H1 (cell line): ENCODE measurements at regions not wholly inside any gene's neighbourhood (a gene's known extent, or its start where the extent isn't known, plus 50 kb on each side); places are given as distances from the start of the nearest gene placed in this dataset.

Experiments used
- CTCF ChIA-PET: fragments of 300-600 bp; sonication (Branson Sonifier 250); formaldehyde crosslinking; loops from one replicate; lab custom pipeline; 2021; ENCODE audit not compliant: partially characterized antibody; lab: Charles Lee
- POLR2A ChIA-PET: fragments of 300-600 bp; sonication (Branson Sonifier 250); formaldehyde crosslinking; loops from one replicate; lab custom pipeline; 2021; ENCODE audit warnings: inconsistent platforms; ENCODE audit not compliant: partially characterized antibody; lab: Charles Lee
- DNase-seq, 2 experiments: peaks; one replicate each; pipeline versions ENCODE4 v3.0.0 to v3.0.0-alpha.2; 2010 to 2022; ENCODE audit warnings: low spot score in 2 of 2, low read depth in 1 of 2, mixed read lengths in 1 of 2
- FAIRE-seq: peaks from 2 replicates; lab custom pipeline; 2011; peaks lifted over from hg19 to GRCh38; lab: Jason Lieb, UNC
- H2AFZ ChIP-seq: 2 replicates; pipeline ENCODE4 v1.8.1; 2012; ENCODE audit warnings: low read length, inconsistent platforms
- H2AK5ac ChIP-seq: 2 replicates; pipeline ENCODE4 v1.6.1; 2013; ENCODE audit warnings: low read depth, low read length
- H2BK120ac ChIP-seq: replicated peaks from 2 replicates; pipeline ENCODE3; 2013; ENCODE audit warnings: low read depth, low read length, inconsistent platforms
- H2BK12ac ChIP-seq: 2 replicates; pipeline ENCODE4 v1.6.1; 2013; ENCODE audit warnings: low read depth, low read length
- H2BK15ac ChIP-seq: 2 replicates; pipeline ENCODE4 v1.6.1; 2013; ENCODE audit warnings: low read length
- H2BK20ac ChIP-seq: 2 replicates; pipeline ENCODE4 v1.6.1; 2013; ENCODE audit warnings: low read length
- H2BK5ac ChIP-seq: 2 replicates; pipeline ENCODE4 v1.6.1; 2013; ENCODE audit warnings: low read depth, low read length
- H3K14ac ChIP-seq: 2 replicates; pipeline ENCODE4 v1.6.1; 2013; ENCODE audit warnings: inconsistent platforms; ENCODE audit not compliant: insufficient read length
- H3K18ac ChIP-seq: 2 replicates; pipeline ENCODE4 v1.6.1; 2013; ENCODE audit warnings: low read length; ENCODE audit errors: extremely low read depth
- H3K23ac ChIP-seq: 2 replicates; pipeline ENCODE4 v1.6.1; 2013; ENCODE audit warnings: inconsistent platforms; ENCODE audit not compliant: insufficient read length
- H3K23me2 ChIP-seq: 2 replicates; pipeline ENCODE4 v1.6.1; 2013; ENCODE audit warnings: low read depth, low read length
- H3K27ac ChIP-seq: 2 replicates; pipeline ENCODE4 v1.6.1; 2011; ENCODE audit warnings: low read depth, low read length, inconsistent platforms
- H3K27me3 ChIP-seq, 4 experiments: replicated peaks in 1 of 4; 1 replicate in 1 of 4; 2 replicates in 3 of 4; pipeline versions ENCODE4 v1.6.1 to v1.8.1; 2011 to 2013; ENCODE audit warnings: low read length in 3 of 4, mild to moderate bottlenecking in 3 of 4, inconsistent platforms in 2 of 4, mixed read lengths in 2 of 4, moderate library complexity in 1 of 4; ENCODE audit not compliant: control insufficient read depth in 3 of 4, insufficient read depth in 3 of 4; ENCODE audit errors: extremely low read depth in 1 of 4
- H3K36me3 ChIP-seq, 4 experiments: 2 replicates each; pipeline versions ENCODE4 v1.6.1 to v1.8.1; 2011 to 2013; ENCODE audit warnings: mild to moderate bottlenecking in 4 of 4, low read length in 3 of 4, moderate library complexity in 2 of 4, control low read depth in 1 of 4, inconsistent platforms in 1 of 4; ENCODE audit not compliant: insufficient read depth in 4 of 4, control insufficient read depth in 2 of 4
- H3K4ac ChIP-seq: replicated peaks from 2 replicates; pipeline ENCODE3; 2013; ENCODE audit warnings: low read length, low read depth, mixed read lengths, inconsistent platforms; ENCODE audit not compliant: insufficient read length
- H3K4me1 ChIP-seq, 4 experiments: replicated peaks in 1 of 4; 1 replicate in 1 of 4; 2 replicates in 3 of 4; pipeline versions ENCODE4 v1.6.1 to v1.8.1; 2011 to 2013; ENCODE audit warnings: low read length in 3 of 4, inconsistent platforms in 2 of 4, mixed read lengths in 1 of 4; ENCODE audit not compliant: insufficient read depth in 4 of 4, control insufficient read depth in 3 of 4
- H3K4me2 ChIP-seq, 2 experiments: 2 replicates each; pipeline versions ENCODE4 v1.6.1 to v1.8.1; 2011 to 2013; ENCODE audit warnings: low read depth in 2 of 2, low read length in 2 of 2, control low read depth in 1 of 2, inconsistent platforms in 1 of 2, mild to moderate bottlenecking in 1 of 2; ENCODE audit not compliant: insufficient read depth in 1 of 2
- H3K4me3 ChIP-seq, 4 experiments: fragments of 200-600, 300-600 bp in 1 of 4; sonication (generic), shearing (Covaris generic), sonication (Bioruptor Twin) in 1 of 4; 2 replicates each; pipeline versions ENCODE4 v1.5.1 to v1.8.1; 2011 to 2016; ENCODE audit warnings: low read length in 4 of 4, low read depth in 3 of 4, control low read depth in 2 of 4, inconsistent platforms in 2 of 4, mild to moderate bottlenecking in 2 of 4, mixed read lengths in 1 of 4, moderate library complexity in 1 of 4; ENCODE audit not compliant: insufficient read depth in 2 of 4; ENCODE audit errors: extremely low read depth in 1 of 4
- H3K56ac ChIP-seq: replicated peaks from 2 replicates; pipeline ENCODE3; 2013; ENCODE audit warnings: low read depth, mild to moderate bottlenecking, mixed read lengths, low read length, inconsistent platforms; ENCODE audit not compliant: insufficient read length
- H3K79me1 ChIP-seq: 2 replicates; pipeline ENCODE4 v1.6.1; 2013; ENCODE audit warnings: low read depth, low read length, control low read depth
- H3K79me2 ChIP-seq, 2 experiments: 2 replicates each; pipeline versions ENCODE4 v1.6.1 to v1.8.1; 2012 to 2013; ENCODE audit warnings: low read length in 2 of 2, mild to moderate bottlenecking in 2 of 2, inconsistent platforms in 1 of 2; ENCODE audit not compliant: insufficient read depth in 2 of 2, control insufficient read depth in 1 of 2
- H3K9ac ChIP-seq, 4 experiments: replicated peaks in 1 of 4; 1 replicate in 1 of 4; 2 replicates in 3 of 4; pipeline versions ENCODE4 v1.6.1 to v1.8.1; 2011 to 2013; ENCODE audit warnings: low read depth in 3 of 4, low read length in 3 of 4, control low read depth in 2 of 4, mild to moderate bottlenecking in 2 of 4, moderate library complexity in 2 of 4, inconsistent platforms in 1 of 4; ENCODE audit errors: extremely low read depth in 1 of 4
- H3K9me3 ChIP-seq, 2 experiments: 2 replicates each; pipeline versions ENCODE4 v1.6.1 to v1.8.1; 2012 to 2013; ENCODE audit warnings: mild to moderate bottlenecking in 2 of 2, moderate library complexity in 2 of 2, control low read depth in 1 of 2, inconsistent platforms in 1 of 2, low read depth in 1 of 2, low read length in 1 of 2, mixed read lengths in 1 of 2; ENCODE audit not compliant: insufficient read depth in 2 of 2
- H4K20me1 ChIP-seq, 2 experiments: replicated peaks in 1 of 2; 2 replicates each; pipeline versions ENCODE3 to v1.8.1; 2011 to 2013; ENCODE audit warnings: inconsistent platforms in 2 of 2, low read length in 2 of 2, mild to moderate bottlenecking in 1 of 2; ENCODE audit not compliant: insufficient read depth in 2 of 2, control insufficient read depth in 1 of 2
- H4K5ac ChIP-seq: 2 replicates; pipeline ENCODE4 v1.6.1; 2013; ENCODE audit warnings: low read length, low read depth, mixed read lengths, inconsistent platforms; ENCODE audit not compliant: insufficient read length
- H4K8ac ChIP-seq: 2 replicates; pipeline ENCODE4 v1.8.0; 2013; ENCODE audit warnings: mild to moderate bottlenecking, moderate library complexity, low read length, inconsistent platforms; ENCODE audit not compliant: insufficient read depth; ENCODE audit errors: extremely low read depth
- H4K91ac ChIP-seq: replicated peaks from 2 replicates; pipeline ENCODE3; 2013; ENCODE audit warnings: low read length, mixed read lengths, inconsistent platforms; ENCODE audit not compliant: insufficient read length
- RBBP5 ChIP-seq: IDR thresholded peaks from 2 replicates; pipeline ENCODE4 v1.7.1; 2012; ENCODE audit warnings: low read depth, mild to moderate bottlenecking, inconsistent platforms, low read length, moderate library complexity, borderline replicate concordance
- SP1 ChIP-seq: IDR thresholded peaks from 2 replicates; pipeline ENCODE4 v1.6.1; 2011; ENCODE audit warnings: low read depth, low read length
- WGBS, 2 experiments: shearing (Covaris generic) in 1 of 2; methylation state at CpG; one replicate each; pipeline versions ENCODE4 v1.1.6 to v1.1.7; 2013 to 2015; ENCODE audit warnings: low lambda C conversion rate in 2 of 2, mixed read lengths in 2 of 2, inconsistent platforms in 1 of 2, low coverage in 1 of 2, missing lambda C conversion rate in 1 of 2; ENCODE audit not compliant: insufficient replicate concordance in 2 of 2, insufficient coverage in 1 of 2, insufficient read length in 1 of 2; ENCODE audit errors: extremely low coverage in 1 of 2, missing lambda C conversion rate in 1 of 2; 5-methylcytosine and 5-hydroxymethylcytosine counted together
- TF ChIP-seq, protein P1 (sequence below): IDR thresholded peaks from 2 replicates; pipeline ENCODE4 v1.6.1; 2012; ENCODE audit warnings: inconsistent platforms
- TF ChIP-seq, protein P2 (sequence below): IDR thresholded peaks from 2 replicates; pipeline ENCODE4 v1.6.1; 2011; ENCODE audit warnings: low read length, improper control_type of control experiment

DNA sequence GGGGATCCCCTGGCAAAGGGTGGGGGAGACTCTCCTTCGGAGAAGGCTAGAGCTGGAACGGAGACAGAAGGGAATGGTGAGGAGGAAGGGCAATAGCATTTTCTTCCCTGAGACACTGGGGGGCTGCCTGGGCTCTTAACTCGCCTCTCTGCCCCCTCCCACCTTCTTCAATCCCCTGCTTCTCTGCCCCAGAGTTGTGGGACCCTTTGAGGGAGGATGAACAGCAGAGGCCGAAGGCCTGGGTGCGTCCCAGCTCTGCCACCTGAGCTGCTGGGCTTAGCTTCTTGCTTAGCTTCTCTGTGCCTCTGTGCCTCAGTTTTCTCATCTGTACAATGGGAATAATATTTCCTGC, 72.4 kb downstream of the RTL6 start:
- Histone ChIP-seq H2BK20ac (no peak overlapping the region), H3K4me3 (no peak overlapping the region), H2BK12ac (no peak overlapping the region), H2BK15ac (no peak overlapping the region), H3K23me2 (no peaks in the 10 kb centered on the region; the same call in 1 of the 2 replicates), H4K8ac (no peak overlapping the region), H4K91ac (peak overlapping the region; percentile 6), H3K9ac (no peak overlapping the region), H3K56ac (no peak overlapping the region), H3K9me3 (no peaks in the 10 kb centered on the region), H3K36me3 (no peaks in the 10 kb centered on the region), H3K27ac (no peak overlapping the region), H2BK5ac (no peak overlapping the region), H3K79me1 (no peaks in the 10 kb centered on the region), H2BK120ac (no peak overlapping the region), H3K79me2 (no peaks in the 10 kb centered on the region), H2AK5ac (no peak overlapping the region), H3K27me3 (no peaks in the 10 kb centered on the region), H3K23ac (no peak overlapping the region), H3K4ac (no peak overlapping the region), H3K4me2 (no peak overlapping the region), H2AFZ (no peak overlapping the region), H4K20me1 (no peaks in the 10 kb centered on the region), H3K4me1 (peaks cover 3 to 12% (median 5%) of the 10 kb centered on the region in 4 experiments), H4K5ac (no peak overlapping the region), H3K14ac (no peak overlapping the region), H3K18ac (no peak overlapping the region)
- 93% methylated on average over 5 of the region's 5 CpGs; no CpG with 5 or more reads in 1 of the 2 experiments for whole genome bisulfite sequencing, 2 experiments
- no peak for FAIRE-seq
- POLR2A ChIA-PET = no interaction called here
- DNase-seq = no peak
- CTCF ChIA-PET = interaction anchor here (0.6 to 2.8 kb wide), 8 partner anchors 9 to 344 kb away, joined by 3 to 7 read pairs (median 6); no protein-coding TSS in a partner anchor
- TF ChIP-seq SP1 (no peak), RBBP5 (no peak)
- TF ChIP-seq, protein P1, sequence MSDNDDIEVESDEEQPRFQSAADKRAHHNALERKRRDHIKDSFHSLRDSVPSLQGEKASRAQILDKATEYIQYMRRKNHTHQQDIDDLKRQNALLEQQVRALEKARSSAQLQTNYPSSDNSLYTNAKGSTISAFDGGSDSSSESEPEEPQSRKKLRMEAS = no peak
- TF ChIP-seq, protein P2, sequence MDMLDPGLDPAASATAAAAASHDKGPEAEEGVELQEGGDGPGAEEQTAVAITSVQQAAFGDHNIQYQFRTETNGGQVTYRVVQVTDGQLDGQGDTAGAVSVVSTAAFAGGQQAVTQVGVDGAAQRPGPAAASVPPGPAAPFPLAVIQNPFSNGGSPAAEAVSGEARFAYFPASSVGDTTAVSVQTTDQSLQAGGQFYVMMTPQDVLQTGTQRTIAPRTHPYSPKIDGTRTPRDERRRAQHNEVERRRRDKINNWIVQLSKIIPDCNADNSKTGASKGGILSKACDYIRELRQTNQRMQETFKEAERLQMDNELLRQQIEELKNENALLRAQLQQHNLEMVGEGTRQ = no peak
